Esophagus squamous epithelium (tissue), 5 donors: ENCODE measurements at regions not wholly inside any gene's neighbourhood (a gene's known extent, or its start where the extent isn't known, plus 50 kb on each side); places are given as distances from the start of the nearest gene placed in this dataset.

ENCODE experiments used
- DNase-seq: peaks from one replicate; lab custom pipeline; 2025; lab: John Stamatoyannopoulos, UW
- H3K27ac ChIP-seq, 4 donors: fragments of 200-600 bp; sonication (generic); one replicate each; pipeline ENCODE4 v1.5.1; 2016 to 2019; ENCODE audit warnings: mild to moderate bottlenecking in 1 of 4
- H3K27me3 ChIP-seq, 4 donors: fragments of 200-600 bp; sonication (generic); 1 replicate in 3 of 4; 2 replicates in 1 of 4; pipeline versions ENCODE4 v1.5.1 to v1.6.0; 2017 to 2021; ENCODE audit warnings: antibody characterized with exemption in 1 of 4
- H3K36me3 ChIP-seq, 3 donors: fragments of 200-600 bp; sonication (generic); one replicate each; pipeline ENCODE4 v1.5.1; 2016 to 2019
- H3K4me1 ChIP-seq, 3 donors: fragments of 200-600 bp; sonication (generic); one replicate each; pipeline ENCODE4 v1.5.1; 2017 to 2019
- H3K4me3 ChIP-seq, 4 donors: fragments of 200-600 bp; sonication (generic); 1 replicate in 3 of 4; 2 replicates in 1 of 4; pipeline ENCODE4 v1.5.1; 2016 to 2019; ENCODE audit warnings: mild to moderate bottlenecking in 2 of 4, moderate library complexity in 1 of 4
- H3K9me3 ChIP-seq, 3 donors: fragments of 200-600 bp; sonication (generic); one replicate each; pipeline ENCODE4 v1.5.1; 2016 to 2019
- CTCF ChIP-seq, 6 experiments: fragments of 450-650 bp in 4 of 6; fragments of 200-600 bp in 2 of 6; sonication (generic) in 2 of 6; IDR thresholded peaks; one replicate each; pipeline ENCODE4 v1.5.1; 2016 to 2019; ENCODE audit warnings: antibody characterized with exemption in 6 of 6, mild to moderate bottlenecking in 4 of 6, moderate library complexity in 4 of 6
- POLR2A ChIP-seq, 4 donors: fragments of 450-650 bp; IDR thresholded peaks; one replicate each; pipeline ENCODE4 v1.6.1; 2017; ENCODE audit warnings: antibody characterized with exemption in 4 of 4, mild to moderate bottlenecking in 4 of 4, moderate library complexity in 3 of 4
- WGBS, 2 donors: methylation state at CpG; one replicate each; pipeline ENCODE4 v1.1.5; 2018; 5-methylcytosine and 5-hydroxymethylcytosine counted together
- intact Hi-C: fragments of 100-400 bp; cut with DNase I; formaldehyde crosslinking; loops from one replicate; pipeline ENCODE4 v1.15.0; 2022
- donor health status: DM: yes; HTN: yes; CAD: no.

GRCh38 chr9:89786655-89787054, 181.8 kb downstream of the GADD45G start:
- no peaks in the 10 kb centered on the region for H3K36me3 ChIP-seq
- DNase-seq: no peak
- H3K27ac ChIP-seq: no peak overlapping the region
- H3K4me1 ChIP-seq: peaks cover 0 to 11% (median 0%) of the 10 kb centered on the region in 3 donors
- TF ChIP-seq CTCF (IDR thresholded peaks at IDR 0.05) (no peak), POLR2A (IDR thresholded peaks at IDR 0.05) (no peak)
- intact Hi-C loops: no loop called here
- WGBS, 2 donors: 0 to 27% methylated on average over 1 of the region's 1 CpG
- no peaks in the 10 kb centered on the region for H3K9me3 ChIP-seq
- no peak overlapping the region for H3K4me3 ChIP-seq
- H3K27me3 ChIP-seq: no peaks in the 10 kb centered on the region

- no peaks in the 10 kb centered on the region for H3K9me3 ChIP-seq
- intact Hi-C loops: no loop called here
- no peak overlapping the region for H3K27ac ChIP-seq
- no peak overlapping the region for H3K4me3 ChIP-seq
- DNase-seq: no peak
- TF ChIP-seq CTCF (IDR thresholded peaks at IDR 0.05) (no peak), POLR2A (IDR thresholded peaks at IDR 0.05) (no peak)
- no peaks in the 10 kb centered on the region for H3K27me3 ChIP-seq
- H3K4me1 ChIP-seq: peaks cover 0 to 13% (median 0%) of the 10 kb centered on the region in 3 donors
- H3K36me3 ChIP-seq: no peaks in the 10 kb centered on the region
Observed at GRCh38 chr9:89787595-89787994, 182.8 kb downstream of the GADD45G start.

GRCh38 chr9:89788434-89788833, 183.6 kb downstream of the GADD45G start:
- no peaks in the 10 kb centered on the region for H3K36me3 ChIP-seq
- no peaks in the 10 kb centered on the region for H3K27me3 ChIP-seq
- H3K27ac ChIP-seq: no peak overlapping the region
- no peak overlapping the region for H3K4me3 ChIP-seq
- no peaks in the 10 kb centered on the region for H3K9me3 ChIP-seq
- no peak for DNase-seq
- peaks cover 0 to 13% (median 0%) of the 10 kb centered on the region in 3 donors for H3K4me1 ChIP-seq
- no peak for TF ChIP-seq CTCF (IDR thresholded peaks at IDR 0.05)
- no peak for TF ChIP-seq POLR2A (IDR thresholded peaks at IDR 0.05)
- intact Hi-C loops: no loop called here

GRCh38 chr9:89789922-89790510, 185.2 kb downstream of the GADD45G start:
- no peak for TF ChIP-seq CTCF (IDR thresholded peaks at IDR 0.05)
- TF ChIP-seq POLR2A (IDR thresholded peaks at IDR 0.05): no peak
- intact Hi-C loops: no loop called here
- DNase-seq: no peak
- Histone ChIP-seq H3K27me3 (no peaks in the 10 kb centered on the region), H3K9me3 (no peaks in the 10 kb centered on the region), H3K4me3 (no peak overlapping the region), H3K36me3 (no peaks in the 10 kb centered on the region), H3K4me1 (peaks cover 0 to 13% (median 0%) of the 10 kb centered on the region in 3 donors), H3K27ac (no peak overlapping the region)
- WGBS, 2 donors: 92 to 93% methylated on average over 4 to 7 of the region's 8 CpGs

GRCh38 chr9:89790542-89791109, 185.8 kb downstream of the GADD45G start:
- WGBS, 2 donors: 50 to 64% methylated on average over 1 to 2 of the region's 2 CpGs
- intact Hi-C loops: no loop called here
- no peak for DNase-seq
- H3K27me3 ChIP-seq: no peaks in the 10 kb centered on the region
- no peak overlapping the region for H3K27ac ChIP-seq
- H3K4me3 ChIP-seq: no peak overlapping the region
- peaks cover 0 to 13% (median 0%) of the 10 kb centered on the region in 3 donors for H3K4me1 ChIP-seq
- no peak for TF ChIP-seq POLR2A (IDR thresholded peaks at IDR 0.05)
- no peak for TF ChIP-seq CTCF (IDR thresholded peaks at IDR 0.05)
- no peaks in the 10 kb centered on the region for H3K36me3 ChIP-seq
- H3K9me3 ChIP-seq: no peaks in the 10 kb centered on the region
